ENCODE measurements at regions not wholly inside any gene's neighbourhood (a gene's known extent, or its start where the extent isn't known, plus 50 kb on each side); places are given as distances from the start of the nearest gene placed in this dataset.

- no peak for ATAC-seq
- intact Hi-C loops (cut with micrococcal nuclease), result no loop called here
- no peak for DNase-seq
These were observed 1170.4 kb downstream of the UQCRFS1 start for GRCh38 chr19:28042516-28042915.

GRCh38 chr19:28039677-28040381 lies 1173.1 kb downstream of the UQCRFS1 start:
- ChIA-PET CTCF (no interaction called here), POLR2A (no interaction called here)
- TF ChIP-seq CTCF (IDR thresholded peaks at IDR 0.05), result no peak
- H3K27me3 Mint-ChIP-seq, result no peaks in the 10 kb centered on the region
- ATAC-seq (no peak), DNase-seq (no peak)
- peaks cover 4% of the 10 kb centered on the region for H3K9me3 Mint-ChIP-seq
- H3K4me1 Mint-ChIP-seq (ENCODE audit: low read depth), result no peaks in the 10 kb centered on the region
- H3K36me3 Mint-ChIP-seq (ENCODE audit: low read depth), result no peaks in the 10 kb centered on the region
- H3K4me3 Mint-ChIP-seq, result no peak overlapping the region
- intact Hi-C loops (cut with micrococcal nuclease), result no loop called here
- H3K27ac Mint-ChIP-seq, result no peak overlapping the region

More at GRCh38 chr19:28042516-28042915, 1170.4 kb downstream of the UQCRFS1 start:
- TF ChIP-seq CTCF (IDR thresholded peaks at IDR 0.05), result no peak
- ChIA-PET CTCF (no interaction called here), POLR2A (no interaction called here)
- Mint-ChIP-seq H3K9me3 (peaks cover 4% of the 10 kb centered on the region), H3K27me3 (no peaks in the 10 kb centered on the region), H3K4me1 (ENCODE audit: low read depth) (no peaks in the 10 kb centered on the region), H3K36me3 (ENCODE audit: low read depth) (no peaks in the 10 kb centered on the region), H3K4me3 (no peak overlapping the region), H3K27ac (no peak overlapping the region)

GRCh38 chr19:28037186-28037585 lies 1175.8 kb downstream of the UQCRFS1 start:
- intact Hi-C loops (cut with micrococcal nuclease), result no loop called here
- CTCF ChIA-PET, result no interaction called here
- no peaks in the 10 kb centered on the region for H3K27me3 Mint-ChIP-seq
- POLR2A ChIA-PET, result no interaction called here
- no peaks in the 10 kb centered on the region for H3K36me3 Mint-ChIP-seq (ENCODE audit: low read depth)
- peaks cover 3% of the 10 kb centered on the region for H3K9me3 Mint-ChIP-seq
- DNase-seq (no peak), ATAC-seq (no peak)
- H3K4me1 Mint-ChIP-seq (ENCODE audit: low read depth), result no peaks in the 10 kb centered on the region
- no peak overlapping the region for H3K4me3 Mint-ChIP-seq
- no peak overlapping the region for H3K27ac Mint-ChIP-seq
- TF ChIP-seq CTCF (IDR thresholded peaks at IDR 0.05), result no peak

- Mint-ChIP-seq H3K9me3 (peaks cover 1% of the 10 kb centered on the region), H3K36me3 (ENCODE audit: low read depth) (no peaks in the 10 kb centered on the region), H3K4me3 (no peak overlapping the region), H3K4me1 (ENCODE audit: low read depth) (no peaks in the 10 kb centered on the region), H3K27me3 (no peaks in the 10 kb centered on the region), H3K27ac (no peak overlapping the region)
- ATAC-seq (no peak), DNase-seq (no peak)
- no peak for TF ChIP-seq CTCF (IDR thresholded peaks at IDR 0.05)
- ChIA-PET CTCF (no interaction called here), POLR2A (no interaction called here)
- intact Hi-C loops (cut with micrococcal nuclease), result no loop called here
These were observed 1176.5 kb downstream of the UQCRFS1 start for GRCh38 chr19:28036486-28036885.

GRCh38 chr19:28034936-28035335 lies 1178.0 kb downstream of the UQCRFS1 start:
- Mint-ChIP-seq H3K27ac (no peak overlapping the region), H3K4me3 (no peak overlapping the region), H3K4me1 (ENCODE audit: low read depth) (no peaks in the 10 kb centered on the region), H3K9me3 (peaks cover 4% of the 10 kb centered on the region), H3K36me3 (ENCODE audit: low read depth) (no peaks in the 10 kb centered on the region), H3K27me3 (no peaks in the 10 kb centered on the region)
- DNase-seq (no peak), ATAC-seq (no peak)
- ChIA-PET POLR2A (interaction anchor here (0.6 kb wide), 1 partner anchor 873 kb away, joined by 3 read pairs; no protein-coding TSS in a partner anchor), CTCF (no interaction called here)
- no peak for TF ChIP-seq CTCF (IDR thresholded peaks at IDR 0.05)
- intact Hi-C loops (cut with micrococcal nuclease), result no loop called here

Measured in activated CD8-positive, alpha-beta T cell treated with anti-CD3 and anti-CD28 coated beads for 36 hours (primary cell).